ENCODE measurements at regions not wholly inside any gene's neighbourhood (a gene's known extent, or its start where the extent isn't known, plus 50 kb on each side); places are given as distances from the start of the nearest gene placed in this dataset.

DNA sequence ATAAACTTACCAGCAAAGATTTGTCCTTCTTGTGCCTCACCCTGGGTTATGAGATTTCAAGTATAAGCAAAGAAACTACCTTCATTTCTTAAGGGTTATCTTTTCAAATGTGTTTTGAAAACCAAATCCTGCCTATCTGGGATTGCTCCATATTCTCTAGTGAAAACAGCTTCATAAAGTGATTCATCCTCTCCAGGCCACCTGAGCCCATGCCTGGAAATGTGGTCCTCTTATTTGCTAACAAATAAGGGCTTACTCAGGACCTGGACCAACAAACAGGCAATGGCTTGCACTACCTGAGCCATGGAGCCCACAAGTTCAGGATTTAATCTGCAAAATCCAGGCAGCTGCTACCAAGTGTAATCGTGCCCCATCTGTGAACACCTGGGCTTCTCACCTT lies 234.4 kb upstream of the RBBP8 start:
- H2AFZ ChIP-seq (ENCODE audit: low read depth, low read length), result no peak overlapping the region
- no peak overlapping the region for H2BK5ac ChIP-seq (ENCODE audit: low read depth, low read length, poor library complexity, severe bottlenecking)
- no peak overlapping the region for H2BK12ac ChIP-seq (ENCODE audit: low read length in 2 of 2)
- H2BK120ac ChIP-seq (ENCODE audit: low read depth, low read length), result no peak overlapping the region
- H3K4me2 ChIP-seq (ENCODE audit: low read length, poor library complexity, severe bottlenecking), result no peak overlapping the region
- no peaks in the 10 kb centered on the region for H3K9me3 ChIP-seq (ENCODE audit: control insufficient read depth, low read length)
- no peak overlapping the region for H3K27ac ChIP-seq (ENCODE audit: low read length, poor library complexity, severe bottlenecking)
- peak overlapping the region; percentile 44 for H2AK5ac ChIP-seq (ENCODE audit: low read length, severe bottlenecking)
- no peak overlapping the region for H4K8ac ChIP-seq (ENCODE audit: low read length)
- H3K36me3 ChIP-seq (ENCODE audit: control insufficient read depth in 1 of 2, insufficient read depth in 2 of 2, low read depth in 1 of 2, low read length in 2 of 2), result no peaks in the 10 kb centered on the region
- H3K27me3 ChIP-seq (ENCODE audit: control insufficient read depth in 1 of 2, insufficient read depth in 1 of 2, low read length in 2 of 2), result no peaks in the 10 kb centered on the region
- WGBS, result 100% methylated on average over 1 of the region's 1 CpG
- no peak overlapping the region for H3K9ac ChIP-seq (ENCODE audit: low read length)
- no peak overlapping the region for H3K4me3 ChIP-seq (ENCODE audit: insufficient read depth in 1 of 2, low read depth in 1 of 2, low read length in 2 of 2)
- no peak overlapping the region for H3K18ac ChIP-seq (ENCODE audit: low read depth in 1 of 2, low read length in 2 of 2)
- no peak overlapping the region for H3K4ac ChIP-seq (ENCODE audit: low read depth in 1 of 2, low read length in 2 of 2)
- H2BK15ac ChIP-seq (ENCODE audit: low read depth, poor library complexity, severe bottlenecking), result no peak overlapping the region
- no peaks in the 10 kb centered on the region for H3K4me1 ChIP-seq (ENCODE audit: control insufficient read depth, insufficient read depth, low read depth, low read length)
- no peaks in the 10 kb centered on the region for H3K79me1 ChIP-seq (replicated peaks; ENCODE audit: low read length, poor library complexity, severe bottlenecking)
- H4K91ac ChIP-seq (ENCODE audit: low read length), result no peak overlapping the region
- H3K23ac ChIP-seq (ENCODE audit: low read length in 2 of 2), result no peak overlapping the region
- H3K14ac ChIP-seq (ENCODE audit: low read length in 2 of 2), result no peak overlapping the region
- DNase-seq, result no peak

DNA sequence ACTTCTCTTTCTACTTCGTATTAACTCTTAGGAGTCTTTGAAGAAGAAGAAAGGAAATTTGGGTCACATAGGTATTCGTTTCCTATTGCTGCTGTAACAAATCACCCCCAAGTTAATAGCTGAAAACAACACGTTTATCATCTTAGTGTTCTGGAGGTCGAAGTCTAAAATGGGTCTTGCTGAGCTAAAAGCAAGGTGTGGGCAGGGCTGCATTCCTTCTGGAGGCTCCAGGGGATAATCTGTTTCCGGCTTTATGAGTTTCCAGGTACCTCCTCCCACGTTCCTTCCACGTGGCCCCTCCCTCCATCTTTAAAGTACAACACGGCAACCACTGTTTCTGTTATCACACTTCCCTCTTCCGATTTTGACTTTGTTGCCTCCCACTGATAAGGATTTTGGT lies 233.5 kb upstream of the RBBP8 start:
- no peak overlapping the region for H3K4ac ChIP-seq (ENCODE audit: low read depth in 1 of 2, low read length in 2 of 2)
- no peaks in the 10 kb centered on the region for H3K36me3 ChIP-seq (ENCODE audit: control insufficient read depth in 1 of 2, insufficient read depth in 2 of 2, low read depth in 1 of 2, low read length in 2 of 2)
- no peak overlapping the region for H3K18ac ChIP-seq (ENCODE audit: low read depth in 1 of 2, low read length in 2 of 2)
- H3K4me3 ChIP-seq (ENCODE audit: insufficient read depth in 1 of 2, low read depth in 1 of 2, low read length in 2 of 2), result no peak overlapping the region
- H4K91ac ChIP-seq (ENCODE audit: low read length), result no peak overlapping the region
- H3K27ac ChIP-seq (ENCODE audit: low read length, poor library complexity, severe bottlenecking), result no peak overlapping the region
- no peak for DNase-seq
- no peak overlapping the region for H2AK5ac ChIP-seq (ENCODE audit: low read length, severe bottlenecking)
- no peak overlapping the region for H3K9ac ChIP-seq (ENCODE audit: low read length)
- H2BK5ac ChIP-seq (ENCODE audit: low read depth, low read length, poor library complexity, severe bottlenecking), result no peak overlapping the region
- H3K4me1 ChIP-seq (ENCODE audit: control insufficient read depth, insufficient read depth, low read depth, low read length), result no peaks in the 10 kb centered on the region
- H4K8ac ChIP-seq (ENCODE audit: low read length), result no peak overlapping the region
- H3K79me1 ChIP-seq (replicated peaks; ENCODE audit: low read length, poor library complexity, severe bottlenecking), result no peaks in the 10 kb centered on the region
- H2BK120ac ChIP-seq (ENCODE audit: low read depth, low read length), result no peak overlapping the region
- H3K9me3 ChIP-seq (ENCODE audit: control insufficient read depth, low read length), result no peaks in the 10 kb centered on the region
- no peak overlapping the region for H3K23ac ChIP-seq (ENCODE audit: low read length in 2 of 2)
- 84% methylated on average over 8 of the region's 9 CpGs for WGBS
- no peak overlapping the region for H2AFZ ChIP-seq (ENCODE audit: low read depth, low read length)
- H3K27me3 ChIP-seq (ENCODE audit: control insufficient read depth in 1 of 2, insufficient read depth in 1 of 2, low read length in 2 of 2), result no peaks in the 10 kb centered on the region
- no peak overlapping the region for H2BK12ac ChIP-seq (ENCODE audit: low read length in 2 of 2)
- no peak overlapping the region for H3K4me2 ChIP-seq (ENCODE audit: low read length, poor library complexity, severe bottlenecking)
- no peak overlapping the region for H2BK15ac ChIP-seq (ENCODE audit: low read depth, poor library complexity, severe bottlenecking)
- H3K14ac ChIP-seq (ENCODE audit: low read length in 2 of 2), result no peak overlapping the region

DNA sequence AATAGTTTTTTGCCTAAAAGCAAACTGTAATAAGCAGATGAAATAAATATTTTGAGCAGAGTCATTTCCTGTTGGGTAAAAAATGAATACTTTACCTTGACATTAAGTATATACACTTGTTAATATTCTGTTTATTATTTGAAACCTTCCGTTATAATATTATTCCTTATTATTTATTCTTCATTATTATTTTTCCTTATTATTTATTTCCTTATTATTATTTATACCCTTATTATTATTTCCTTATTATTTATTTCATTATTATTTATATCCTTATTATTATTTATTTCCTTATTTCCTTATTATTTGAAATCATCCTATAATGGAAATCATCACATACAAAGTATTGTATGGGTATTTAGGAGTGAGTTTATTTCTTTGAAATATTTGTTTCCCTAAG lies 232.2 kb upstream of the RBBP8 start:
- no peaks in the 10 kb centered on the region for H3K9me3 ChIP-seq (ENCODE audit: control insufficient read depth, low read length)
- no peak overlapping the region for H3K4me3 ChIP-seq (ENCODE audit: insufficient read depth in 1 of 2, low read depth in 1 of 2, low read length in 2 of 2)
- H2BK15ac ChIP-seq (ENCODE audit: low read depth, poor library complexity, severe bottlenecking), result no peak overlapping the region
- H4K8ac ChIP-seq (ENCODE audit: low read length), result no peak overlapping the region
- no peak overlapping the region for H2BK5ac ChIP-seq (ENCODE audit: low read depth, low read length, poor library complexity, severe bottlenecking)
- no peak overlapping the region for H2AFZ ChIP-seq (ENCODE audit: low read depth, low read length)
- H3K4me2 ChIP-seq (ENCODE audit: low read length, poor library complexity, severe bottlenecking), result no peak overlapping the region
- no peak for DNase-seq
- no peak overlapping the region for H3K23ac ChIP-seq (ENCODE audit: low read length in 2 of 2)
- no peak overlapping the region for H3K4ac ChIP-seq (ENCODE audit: low read depth in 1 of 2, low read length in 2 of 2)
- H3K14ac ChIP-seq (ENCODE audit: low read length in 2 of 2), result no peak overlapping the region
- no peak overlapping the region for H3K9ac ChIP-seq (ENCODE audit: low read length)
- no peak overlapping the region for H3K27ac ChIP-seq (ENCODE audit: low read length, poor library complexity, severe bottlenecking)
- H3K36me3 ChIP-seq (ENCODE audit: control insufficient read depth in 1 of 2, insufficient read depth in 2 of 2, low read depth in 1 of 2, low read length in 2 of 2), result no peaks in the 10 kb centered on the region
- H2BK120ac ChIP-seq (ENCODE audit: low read depth, low read length), result no peak overlapping the region
- H3K4me1 ChIP-seq (ENCODE audit: control insufficient read depth, insufficient read depth, low read depth, low read length), result no peaks in the 10 kb centered on the region
- no peak overlapping the region for H2BK12ac ChIP-seq (ENCODE audit: low read length in 2 of 2)
- no peak overlapping the region for H3K18ac ChIP-seq (ENCODE audit: low read depth in 1 of 2, low read length in 2 of 2)
- no peaks in the 10 kb centered on the region for H3K27me3 ChIP-seq (ENCODE audit: control insufficient read depth in 1 of 2, insufficient read depth in 1 of 2, low read length in 2 of 2)
- no peaks in the 10 kb centered on the region for H3K79me1 ChIP-seq (replicated peaks; ENCODE audit: low read length, poor library complexity, severe bottlenecking)
- H4K91ac ChIP-seq (ENCODE audit: low read length), result no peak overlapping the region
- no CpG with 5 or more reads among the region's 1 CpG for WGBS
- H2AK5ac ChIP-seq (ENCODE audit: low read length, severe bottlenecking), result no peak overlapping the region

DNA sequence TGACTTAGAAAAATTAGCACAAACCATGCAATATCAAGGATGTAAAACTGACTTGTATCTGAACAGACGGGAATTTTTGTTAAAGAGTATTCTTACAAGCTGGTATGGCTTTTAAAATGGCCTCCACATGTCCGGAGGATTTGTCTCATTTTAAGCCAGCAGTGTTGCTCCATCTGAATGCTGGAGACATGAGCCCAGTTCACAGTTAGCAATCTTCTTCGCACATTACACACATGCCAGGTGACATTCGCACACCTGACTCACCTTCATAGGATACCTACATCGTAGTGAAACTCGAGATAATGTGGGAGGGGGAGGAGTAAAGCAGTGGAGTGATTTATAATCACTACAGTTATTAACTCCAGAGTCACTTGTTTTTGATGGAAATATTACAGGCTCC lies 231.8 kb upstream of the RBBP8 start:
- DNase-seq, result no peak
- H3K14ac ChIP-seq (ENCODE audit: low read length in 2 of 2), result no peak overlapping the region

More for the DNA sequence above, 231.8 kb upstream of the RBBP8 start:
- Histone ChIP-seq H3K9me3 (ENCODE audit: control insufficient read depth, low read length) (no peaks in the 10 kb centered on the region), H3K23ac (ENCODE audit: low read length in 2 of 2) (no peak overlapping the region), H2BK12ac (ENCODE audit: low read length in 2 of 2) (no peak overlapping the region), H3K36me3 (ENCODE audit: control insufficient read depth in 1 of 2, insufficient read depth in 2 of 2, low read depth in 1 of 2, low read length in 2 of 2) (no peaks in the 10 kb centered on the region), H3K79me1 (replicated peaks; ENCODE audit: low read length, poor library complexity, severe bottlenecking) (no peaks in the 10 kb centered on the region), H4K8ac (ENCODE audit: low read length) (no peak overlapping the region), H3K27me3 (ENCODE audit: control insufficient read depth in 1 of 2, insufficient read depth in 1 of 2, low read length in 2 of 2) (no peaks in the 10 kb centered on the region), H3K4me3 (ENCODE audit: insufficient read depth in 1 of 2, low read depth in 1 of 2, low read length in 2 of 2) (no peak overlapping the region), H2BK15ac (ENCODE audit: low read depth, poor library complexity, severe bottlenecking) (no peak overlapping the region), H2BK120ac (ENCODE audit: low read depth, low read length) (no peak overlapping the region), H2AK5ac (ENCODE audit: low read length, severe bottlenecking) (no peak overlapping the region), H3K4me2 (ENCODE audit: low read length, poor library complexity, severe bottlenecking) (no peak overlapping the region), H3K27ac (ENCODE audit: low read length, poor library complexity, severe bottlenecking) (no peak overlapping the region), H4K91ac (ENCODE audit: low read length) (no peak overlapping the region), H3K9ac (ENCODE audit: low read length) (no peak overlapping the region), H3K18ac (ENCODE audit: low read depth in 1 of 2, low read length in 2 of 2) (no peak overlapping the region), H2BK5ac (ENCODE audit: low read depth, low read length, poor library complexity, severe bottlenecking) (no peak overlapping the region), H3K4me1 (ENCODE audit: control insufficient read depth, insufficient read depth, low read depth, low read length) (no peaks in the 10 kb centered on the region), H2AFZ (ENCODE audit: low read depth, low read length) (no peak overlapping the region), H3K4ac (ENCODE audit: low read depth in 1 of 2, low read length in 2 of 2) (peak overlapping the region in 1 of 2 experiments; percentile 35)
- WGBS, result 76% methylated on average over 6 of the region's 6 CpGs

Measured in mesenchymal stem cell (in vitro differentiated cells and primary cell).